ENCODE measurements at regions not wholly inside any gene's neighbourhood (a gene's known extent, or its start where the extent isn't known, plus 50 kb on each side); places are given as distances from the start of the nearest gene placed in this dataset.

DNA sequence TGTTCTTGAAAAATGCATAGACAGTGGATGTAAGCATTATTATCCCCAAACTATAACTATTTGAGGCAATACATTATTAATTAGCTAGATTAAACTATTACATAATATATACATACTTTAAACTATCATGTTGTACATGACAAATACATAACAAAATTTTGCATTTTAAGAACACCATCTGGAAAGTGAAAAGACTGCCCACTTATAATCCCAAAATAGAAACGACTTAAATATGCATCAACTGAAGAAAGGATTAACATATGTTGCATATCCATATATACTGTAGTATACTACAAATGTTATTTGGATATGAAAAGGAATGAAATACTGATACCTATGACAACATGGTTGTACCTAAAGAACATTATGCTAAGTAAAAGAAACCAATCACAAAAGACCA is 700.8 kb upstream of the SPRY2 start:
- no peak for DNase-seq (ENCODE audit: low read depth)
- TF ChIP-seq, protein P1, sequence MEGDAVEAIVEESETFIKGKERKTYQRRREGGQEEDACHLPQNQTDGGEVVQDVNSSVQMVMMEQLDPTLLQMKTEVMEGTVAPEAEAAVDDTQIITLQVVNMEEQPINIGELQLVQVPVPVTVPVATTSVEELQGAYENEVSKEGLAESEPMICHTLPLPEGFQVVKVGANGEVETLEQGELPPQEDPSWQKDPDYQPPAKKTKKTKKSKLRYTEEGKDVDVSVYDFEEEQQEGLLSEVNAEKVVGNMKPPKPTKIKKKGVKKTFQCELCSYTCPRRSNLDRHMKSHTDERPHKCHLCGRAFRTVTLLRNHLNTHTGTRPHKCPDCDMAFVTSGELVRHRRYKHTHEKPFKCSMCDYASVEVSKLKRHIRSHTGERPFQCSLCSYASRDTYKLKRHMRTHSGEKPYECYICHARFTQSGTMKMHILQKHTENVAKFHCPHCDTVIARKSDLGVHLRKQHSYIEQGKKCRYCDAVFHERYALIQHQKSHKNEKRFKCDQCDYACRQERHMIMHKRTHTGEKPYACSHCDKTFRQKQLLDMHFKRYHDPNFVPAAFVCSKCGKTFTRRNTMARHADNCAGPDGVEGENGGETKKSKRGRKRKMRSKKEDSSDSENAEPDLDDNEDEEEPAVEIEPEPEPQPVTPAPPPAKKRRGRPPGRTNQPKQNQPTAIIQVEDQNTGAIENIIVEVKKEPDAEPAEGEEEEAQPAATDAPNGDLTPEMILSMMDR (IDR thresholded peaks at IDR 0.05; ENCODE audit: insufficient read depth, low read length, poor library complexity, severe bottlenecking) = no peak
- Histone ChIP-seq H3K27me3 (ENCODE audit: control insufficient read depth, insufficient read depth, low read length) (no peaks in the 10 kb centered on the region), H3K4me3 (ENCODE audit: low read depth, low read length) (no peak overlapping the region), H3K36me3 (ENCODE audit: control insufficient read depth, insufficient read depth, low read length) (no peaks in the 10 kb centered on the region)

DNA sequence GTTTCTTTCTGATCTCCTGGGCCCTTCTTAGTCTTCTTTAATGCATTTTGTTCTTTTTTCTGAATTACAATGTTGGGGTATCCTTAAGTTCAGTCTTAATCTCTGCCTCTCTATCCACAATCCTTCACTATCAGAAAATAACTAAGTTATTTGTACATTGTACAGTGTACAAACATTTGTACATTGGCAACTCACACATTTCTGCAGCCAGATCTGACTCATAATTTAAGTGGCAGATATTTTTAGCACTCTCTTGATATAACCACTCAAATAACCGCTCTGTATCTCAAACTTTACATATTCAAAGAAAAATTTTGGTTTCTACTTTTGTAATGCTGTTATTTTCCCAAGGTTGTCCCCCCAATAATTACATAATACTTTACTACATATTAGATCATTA is 691.1 kb upstream of the SPRY2 start:
- Histone ChIP-seq H3K36me3 (ENCODE audit: control insufficient read depth, insufficient read depth, low read length) (no peaks in the 10 kb centered on the region), H3K4me3 (ENCODE audit: low read depth, low read length) (no peak overlapping the region), H3K27me3 (ENCODE audit: control insufficient read depth, insufficient read depth, low read length) (no peaks in the 10 kb centered on the region)
- TF ChIP-seq, protein P1 (IDR thresholded peaks at IDR 0.05; ENCODE audit: insufficient read depth, low read length, poor library complexity, severe bottlenecking) = no peak
- DNase-seq (ENCODE audit: low read depth) = no peak

DNA sequence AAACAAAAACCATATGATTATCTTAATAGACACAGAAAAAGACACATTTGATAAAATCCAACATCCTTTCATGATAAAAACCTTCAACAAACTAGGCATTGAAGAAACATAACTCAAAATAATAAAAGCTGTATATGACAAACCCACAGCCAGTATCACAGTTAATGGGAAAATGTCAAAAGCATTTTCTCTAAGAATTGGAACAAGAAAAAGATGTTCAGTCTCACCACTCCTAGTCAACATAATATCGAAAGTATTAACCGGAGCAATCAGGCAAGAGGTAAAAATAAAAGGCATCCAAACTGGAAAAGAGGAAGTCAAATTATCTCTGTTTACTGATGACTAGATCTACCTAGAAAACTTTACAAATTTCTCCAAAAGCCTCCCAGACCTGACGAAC is 684.2 kb upstream of the SPRY2 start:
- TF ChIP-seq, protein P1 (IDR thresholded peaks at IDR 0.05; ENCODE audit: insufficient read depth, low read length, poor library complexity, severe bottlenecking) = no peak
- no peaks in the 10 kb centered on the region for H3K36me3 ChIP-seq (ENCODE audit: control insufficient read depth, insufficient read depth, low read length)
- no peak overlapping the region for H3K4me3 ChIP-seq (ENCODE audit: low read depth, low read length)
- H3K27me3 ChIP-seq (ENCODE audit: control insufficient read depth, insufficient read depth, low read length) = no peaks in the 10 kb centered on the region
- no peak for DNase-seq (ENCODE audit: low read depth)

DNA sequence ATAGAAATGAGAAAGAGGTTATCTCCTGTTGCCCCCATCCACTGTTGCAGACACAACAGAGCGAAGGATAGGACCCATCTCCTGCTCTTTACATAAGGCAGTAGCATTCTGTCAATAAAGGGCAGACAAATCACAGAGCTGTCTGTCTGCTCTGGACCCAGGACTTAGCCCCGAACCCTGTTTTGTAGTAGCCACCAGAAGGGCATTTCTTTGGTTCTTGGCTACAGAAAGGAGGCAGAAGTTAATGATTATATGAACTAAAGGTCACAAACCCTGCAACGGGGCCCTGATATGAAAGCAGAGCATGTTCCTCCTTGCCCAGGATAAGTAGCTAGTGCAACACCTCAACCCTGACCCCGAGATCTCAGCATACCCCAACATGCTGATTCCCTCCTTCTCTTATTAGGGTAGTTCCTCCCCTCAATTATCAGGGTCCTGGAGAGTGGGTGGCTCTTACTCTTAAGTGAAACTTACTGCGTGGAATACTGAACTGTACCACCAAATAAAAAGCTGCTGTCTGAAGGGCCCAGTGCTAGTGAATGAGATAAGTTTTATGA is 680.4 kb upstream of the SPRY2 start:
- TF ChIP-seq, protein P1 (IDR thresholded peaks at IDR 0.05; ENCODE audit: insufficient read depth, low read length, poor library complexity, severe bottlenecking) = no peak
- no peak overlapping the region for H3K4me3 ChIP-seq (ENCODE audit: low read depth, low read length)
- DNase-seq (ENCODE audit: low read depth) = no peak
- no peaks in the 10 kb centered on the region for H3K36me3 ChIP-seq (ENCODE audit: control insufficient read depth, insufficient read depth, low read length)
- no peaks in the 10 kb centered on the region for H3K27me3 ChIP-seq (ENCODE audit: control insufficient read depth, insufficient read depth, low read length)

DNA sequence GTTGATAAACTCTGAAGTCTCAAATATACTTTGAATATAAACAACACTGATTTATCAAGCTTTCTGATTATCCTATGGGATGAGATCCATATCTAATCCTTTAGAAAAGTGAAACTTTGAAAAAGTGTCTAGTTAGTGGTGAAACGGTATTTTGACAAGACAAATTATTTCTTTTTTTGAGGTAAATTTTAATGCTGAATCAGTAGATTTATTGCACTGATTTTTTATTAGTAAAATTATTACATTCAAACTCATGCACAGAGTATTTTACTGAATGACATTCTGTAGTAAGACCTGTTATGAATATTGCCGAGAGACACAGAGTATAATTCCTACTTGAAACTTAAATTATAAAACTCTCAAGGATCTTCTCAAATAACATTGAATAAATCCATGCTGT is 679.1 kb upstream of the SPRY2 start:
- TF ChIP-seq, protein P1 (IDR thresholded peaks at IDR 0.05; ENCODE audit: insufficient read depth, low read length, poor library complexity, severe bottlenecking) = no peak
- DNase-seq (ENCODE audit: low read depth) = no peak

DNA sequence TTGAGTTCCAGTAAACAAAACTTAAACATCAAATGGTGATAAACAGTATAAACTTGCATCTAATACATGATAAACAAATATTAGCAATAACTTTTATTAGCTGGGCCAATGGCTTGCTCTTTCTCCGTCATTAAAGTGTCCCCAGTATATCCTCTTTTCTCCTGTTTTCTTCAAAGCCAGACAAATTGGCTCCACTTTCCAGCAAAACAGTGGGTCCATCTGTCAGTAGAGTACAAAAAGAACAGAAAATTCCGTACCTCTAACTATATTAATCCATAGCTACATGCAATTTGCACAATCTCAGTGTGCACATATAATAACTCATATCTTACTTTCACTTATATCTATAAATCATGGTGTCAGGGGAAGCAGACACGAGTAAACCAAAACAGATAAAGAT is 678.0 kb upstream of the SPRY2 start:
- Histone ChIP-seq H3K27me3 (ENCODE audit: control insufficient read depth, insufficient read depth, low read length) (no peaks in the 10 kb centered on the region), H3K36me3 (ENCODE audit: control insufficient read depth, insufficient read depth, low read length) (no peaks in the 10 kb centered on the region), H3K4me3 (ENCODE audit: low read depth, low read length) (no peak overlapping the region)
- no peak for DNase-seq (ENCODE audit: low read depth)
- TF ChIP-seq, protein P1 (IDR thresholded peaks at IDR 0.05; ENCODE audit: insufficient read depth, low read length, poor library complexity, severe bottlenecking) = no peak

More for the DNA sequence above, 679.1 kb upstream of the SPRY2 start:
- Histone ChIP-seq H3K4me3 (ENCODE audit: low read depth, low read length) (no peak overlapping the region), H3K27me3 (ENCODE audit: control insufficient read depth, insufficient read depth, low read length) (no peaks in the 10 kb centered on the region), H3K36me3 (ENCODE audit: control insufficient read depth, insufficient read depth, low read length) (no peaks in the 10 kb centered on the region)
